ENCODE measurements at regions not wholly inside any gene's neighbourhood (a gene's known extent, or its start where the extent isn't known, plus 50 kb on each side); places are given as distances from the start of the nearest gene placed in this dataset.
A peak's percentile ranks its signal among the peaks of the same experiment; 100 is the strongest.

DNA sequence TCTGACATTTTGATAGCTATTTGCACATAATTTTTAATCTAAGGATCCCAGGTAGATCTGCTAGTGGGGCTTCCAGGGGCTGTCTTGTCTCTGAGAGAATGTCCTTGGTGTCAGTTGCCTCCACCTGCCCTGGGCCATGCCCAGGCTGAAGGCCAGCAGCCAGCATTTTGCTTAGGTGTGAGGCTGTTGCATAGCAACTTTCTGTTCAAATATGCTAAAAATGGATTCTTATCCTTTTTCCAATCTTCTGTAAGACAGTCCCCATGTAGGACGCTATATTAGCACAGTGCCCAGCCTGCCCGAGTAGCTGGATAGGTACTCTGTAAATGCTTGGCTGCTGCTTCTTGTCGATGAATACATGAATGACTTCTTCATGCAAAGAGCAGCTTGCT lies 62.5 kb upstream of the CITED2 start:
- no peak for DNase-seq (ENCODE audit: unreplicated experiment)
- Mint-ChIP-seq H3K27me3 (ENCODE audit: insufficient read depth, unreplicated experiment) (no peaks in the 10 kb centered on the region), H3K4me3 (ENCODE audit: unreplicated experiment) (no peak overlapping the region), H3K9me3 (ENCODE audit: unreplicated experiment) (peaks cover 9% of the 10 kb centered on the region), H3K4me1 (ENCODE audit: insufficient read depth, unreplicated experiment) (peaks cover 24% of the 10 kb centered on the region), H3K27ac (ENCODE audit: low read depth, unreplicated experiment) (peak overlapping the region; percentile 69), H3K36me3 (ENCODE audit: insufficient read depth, unreplicated experiment) (no peaks in the 10 kb centered on the region)
- ChIA-PET POLR2A (interaction anchor here (0.6 to 3.8 kb wide), 5 partner anchors 16 to 327 kb away, joined by 3 to 22 read pairs (median 5); partner anchors contain the start of gene CITED2), CTCF (interaction anchor here (1.0 to 1.2 kb wide), 2 partner anchors 9 to 60 kb away, joined by 3 read pairs; no protein-coding TSS in a partner anchor)
- TF ChIP-seq, protein P1, sequence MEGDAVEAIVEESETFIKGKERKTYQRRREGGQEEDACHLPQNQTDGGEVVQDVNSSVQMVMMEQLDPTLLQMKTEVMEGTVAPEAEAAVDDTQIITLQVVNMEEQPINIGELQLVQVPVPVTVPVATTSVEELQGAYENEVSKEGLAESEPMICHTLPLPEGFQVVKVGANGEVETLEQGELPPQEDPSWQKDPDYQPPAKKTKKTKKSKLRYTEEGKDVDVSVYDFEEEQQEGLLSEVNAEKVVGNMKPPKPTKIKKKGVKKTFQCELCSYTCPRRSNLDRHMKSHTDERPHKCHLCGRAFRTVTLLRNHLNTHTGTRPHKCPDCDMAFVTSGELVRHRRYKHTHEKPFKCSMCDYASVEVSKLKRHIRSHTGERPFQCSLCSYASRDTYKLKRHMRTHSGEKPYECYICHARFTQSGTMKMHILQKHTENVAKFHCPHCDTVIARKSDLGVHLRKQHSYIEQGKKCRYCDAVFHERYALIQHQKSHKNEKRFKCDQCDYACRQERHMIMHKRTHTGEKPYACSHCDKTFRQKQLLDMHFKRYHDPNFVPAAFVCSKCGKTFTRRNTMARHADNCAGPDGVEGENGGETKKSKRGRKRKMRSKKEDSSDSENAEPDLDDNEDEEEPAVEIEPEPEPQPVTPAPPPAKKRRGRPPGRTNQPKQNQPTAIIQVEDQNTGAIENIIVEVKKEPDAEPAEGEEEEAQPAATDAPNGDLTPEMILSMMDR (IDR thresholded peaks at IDR 0.05; ENCODE audit: unreplicated experiment): no peak
- intact Hi-C loops (cut with micrococcal nuclease): no loop called here
- no TSS peak for BruUV-seq (replicated peaks)

DNA sequence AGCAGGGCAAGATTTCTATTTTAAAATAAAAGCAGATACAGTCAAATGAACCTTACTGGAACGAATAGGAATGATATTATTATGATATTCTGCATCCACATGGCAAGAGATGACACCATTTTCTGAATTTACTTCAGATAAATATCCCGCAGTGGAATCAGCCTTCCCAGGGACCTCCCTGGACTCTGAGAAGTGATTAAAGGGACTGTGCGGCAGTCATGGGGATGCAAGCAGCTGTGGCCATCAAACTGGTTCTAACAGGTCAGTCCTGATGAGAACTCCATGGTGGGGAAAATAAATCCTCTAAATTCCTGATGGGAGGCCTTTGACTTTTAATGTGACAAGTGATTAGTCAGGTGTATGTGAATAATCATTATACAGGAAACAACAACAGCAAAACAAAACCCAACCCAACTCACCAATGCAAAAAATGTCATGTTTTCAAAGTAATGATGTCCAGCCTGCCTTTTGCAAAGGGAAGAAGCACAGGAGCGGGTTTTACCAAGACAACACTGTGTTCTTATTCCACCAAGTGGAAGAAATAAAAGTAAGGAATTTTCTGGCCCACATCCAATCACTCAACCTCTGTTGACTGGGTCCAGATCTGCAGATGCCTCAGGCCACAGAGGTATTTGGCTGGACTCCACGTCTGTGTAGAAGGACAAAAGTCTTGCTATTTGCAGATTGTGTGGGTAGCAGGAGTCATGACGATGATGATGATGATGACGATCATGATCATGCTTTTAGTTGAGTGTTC lies 61.9 kb upstream of the CITED2 start:
- Mint-ChIP-seq H3K4me1 (ENCODE audit: insufficient read depth, unreplicated experiment) (peaks cover 24% of the 10 kb centered on the region), H3K27me3 (ENCODE audit: insufficient read depth, unreplicated experiment) (no peaks in the 10 kb centered on the region), H3K9me3 (ENCODE audit: unreplicated experiment) (peaks cover 9% of the 10 kb centered on the region), H3K27ac (ENCODE audit: low read depth, unreplicated experiment) (peak overlapping the region; percentile 69), H3K36me3 (ENCODE audit: insufficient read depth, unreplicated experiment) (no peaks in the 10 kb centered on the region), H3K4me3 (ENCODE audit: unreplicated experiment) (no peak overlapping the region)
- POLR2A ChIA-PET: interaction anchor here (0.6 to 3.8 kb wide), 8 partner anchors 15 to 328 kb away, joined by 3 to 22 read pairs (median 4); partner anchors contain the start of gene CITED2
- DNase-seq (ENCODE audit: unreplicated experiment): peak; percentile 83
- BruUV-seq (replicated peaks): no TSS peak
- CTCF ChIA-PET: interaction anchor here (0.6 kb wide), 1 partner anchor 1489 kb away, joined by 3 read pairs; no protein-coding TSS in a partner anchor
- TF ChIP-seq, protein P1 (IDR thresholded peaks at IDR 0.05; ENCODE audit: unreplicated experiment): no peak
- intact Hi-C loops (cut with micrococcal nuclease): no loop called here

DNA sequence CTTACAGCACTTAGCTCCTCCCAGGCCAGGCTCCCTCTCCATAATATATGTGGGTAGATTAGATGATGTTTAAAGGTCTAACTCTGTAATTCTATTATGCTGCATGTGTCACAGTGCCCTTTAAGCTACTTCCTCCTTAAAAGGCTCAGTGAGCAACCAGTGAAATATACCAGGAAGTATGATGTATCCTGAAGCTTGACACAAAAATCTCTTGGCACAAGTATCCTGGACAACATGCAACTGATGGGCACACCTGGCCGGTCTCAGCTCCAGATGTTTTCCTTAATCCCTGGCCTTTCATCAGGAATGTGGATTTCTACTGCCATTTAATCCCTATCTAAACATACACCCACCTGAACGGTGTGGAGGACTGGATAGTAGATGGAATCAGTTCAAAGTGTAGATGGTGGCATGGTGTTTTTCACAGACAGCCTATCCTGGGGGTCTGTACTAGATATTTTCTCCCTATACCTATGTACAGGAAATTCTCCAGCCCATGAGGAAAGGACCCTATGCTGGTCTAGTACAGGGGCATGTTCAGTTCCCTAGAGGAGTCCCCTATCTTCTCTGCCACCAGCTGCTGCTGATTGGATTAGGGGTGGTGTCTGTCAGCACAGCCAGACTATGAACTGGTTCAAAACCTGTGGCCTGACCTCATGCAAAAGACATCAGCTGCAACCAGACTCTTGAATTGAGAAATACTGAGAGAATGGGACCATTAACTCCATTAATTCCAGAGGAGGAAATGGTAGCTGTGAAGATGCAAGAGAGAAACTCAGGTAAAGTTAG lies 59.4 kb upstream of the CITED2 start:
- Mint-ChIP-seq H3K9me3 (ENCODE audit: unreplicated experiment) (peaks cover 9% of the 10 kb centered on the region), H3K4me3 (ENCODE audit: unreplicated experiment) (no peak overlapping the region), H3K4me1 (ENCODE audit: insufficient read depth, unreplicated experiment) (peaks cover 17% of the 10 kb centered on the region), H3K27ac (ENCODE audit: low read depth, unreplicated experiment) (peak overlapping the region; percentile 32), H3K36me3 (ENCODE audit: insufficient read depth, unreplicated experiment) (no peaks in the 10 kb centered on the region), H3K27me3 (ENCODE audit: insufficient read depth, unreplicated experiment) (no peaks in the 10 kb centered on the region)
- BruUV-seq (replicated peaks): no TSS peak
- DNase-seq (ENCODE audit: unreplicated experiment): no peak
- ChIA-PET POLR2A (interaction anchor here (0.6 kb wide), 1 partner anchor 1425 kb away, joined by 3 read pairs; no protein-coding TSS in a partner anchor), CTCF (interaction anchor here (0.5 to 0.7 kb wide), 2 partner anchors 13 to 38 kb away, joined by 3 to 4 read pairs; no protein-coding TSS in a partner anchor)
- intact Hi-C loops (cut with micrococcal nuclease): no loop called here
- TF ChIP-seq, protein P1 (IDR thresholded peaks at IDR 0.05; ENCODE audit: unreplicated experiment): no peak

DNA sequence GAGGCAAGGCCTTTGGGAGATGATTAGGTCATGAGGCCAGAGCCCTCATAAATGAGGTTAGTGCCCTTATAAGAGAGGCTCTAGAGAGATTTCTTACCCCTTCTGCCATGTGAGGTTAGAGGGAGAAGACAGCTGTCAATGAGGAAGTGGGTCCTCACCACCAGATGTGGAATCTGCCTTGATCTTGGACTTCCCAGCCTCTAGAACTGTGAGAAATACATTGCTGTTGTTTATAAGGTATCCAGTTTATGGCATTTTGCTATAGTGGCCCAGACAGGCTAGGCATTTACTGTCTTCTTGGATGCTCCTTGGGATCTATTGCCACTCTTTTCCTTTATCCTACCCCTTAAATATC lies 57.1 kb upstream of the CITED2 start:
- TF ChIP-seq, protein P1 (IDR thresholded peaks at IDR 0.05; ENCODE audit: unreplicated experiment): no peak
- no peaks in the 10 kb centered on the region for H3K36me3 Mint-ChIP-seq (ENCODE audit: insufficient read depth, unreplicated experiment)
- intact Hi-C loops (cut with micrococcal nuclease): no loop called here
- DNase-seq (ENCODE audit: unreplicated experiment): no peak
- H3K9me3 Mint-ChIP-seq (ENCODE audit: unreplicated experiment): peaks cover 9% of the 10 kb centered on the region
- H3K27me3 Mint-ChIP-seq (ENCODE audit: insufficient read depth, unreplicated experiment): no peaks in the 10 kb centered on the region
- ChIA-PET POLR2A (no interaction called here), CTCF (no interaction called here)
- H3K4me3 Mint-ChIP-seq (ENCODE audit: unreplicated experiment): no peak overlapping the region
- H3K4me1 Mint-ChIP-seq (ENCODE audit: insufficient read depth, unreplicated experiment): peaks cover 13% of the 10 kb centered on the region
- H3K27ac Mint-ChIP-seq (ENCODE audit: low read depth, unreplicated experiment): no peak overlapping the region
- no TSS peak for BruUV-seq (replicated peaks)

All from MCF 10A (cell line).